ENCODE measurements at regions not wholly inside any gene's neighbourhood (a gene's known extent, or its start where the extent isn't known, plus 50 kb on each side); places are given as distances from the start of the nearest gene placed in this dataset.

GRCh38 chr10:90443342-90443741, 414.5 kb downstream of the HTR7 start:
- H3K27me3 ChIP-seq (ENCODE audit: control insufficient read depth, insufficient read depth, low read length) = no peaks in the 10 kb centered on the region
- no CpG with 5 or more reads among the region's 3 CpGs for WGBS (ENCODE audit: insufficient coverage, insufficient read length)
- no peaks in the 10 kb centered on the region for H3K4me1 ChIP-seq (ENCODE audit: control insufficient read depth, insufficient read depth, low read length)
- H3K4me3 ChIP-seq (ENCODE audit: low read length) = no peak overlapping the region
- H3K27ac ChIP-seq (ENCODE audit: low read length) = no peak overlapping the region
- no peaks in the 10 kb centered on the region for H3K36me3 ChIP-seq (ENCODE audit: control insufficient read depth, insufficient read depth, low read length)
- DNase-seq (ENCODE audit: low read depth, low spot score) = no peak
- no peaks in the 10 kb centered on the region for H3K9me3 ChIP-seq (ENCODE audit: control insufficient read depth, insufficient read depth, low read length)

GRCh38 chr10:90447831-90448230, 410.0 kb downstream of the HTR7 start:
- no CpG with 5 or more reads among the region's 3 CpGs for WGBS (ENCODE audit: insufficient coverage, insufficient read length)
- no peaks in the 10 kb centered on the region for H3K36me3 ChIP-seq (ENCODE audit: control insufficient read depth, insufficient read depth, low read length)
- no peaks in the 10 kb centered on the region for H3K9me3 ChIP-seq (ENCODE audit: control insufficient read depth, insufficient read depth, low read length)
- H3K4me3 ChIP-seq (ENCODE audit: low read length) = no peak overlapping the region
- no peak overlapping the region for H3K27ac ChIP-seq (ENCODE audit: low read length)
- no peaks in the 10 kb centered on the region for H3K4me1 ChIP-seq (ENCODE audit: control insufficient read depth, insufficient read depth, low read length)
- no peak for DNase-seq (ENCODE audit: low read depth, low spot score)
- H3K27me3 ChIP-seq (ENCODE audit: control insufficient read depth, insufficient read depth, low read length) = no peaks in the 10 kb centered on the region

- Histone ChIP-seq H3K27me3 (ENCODE audit: control insufficient read depth, insufficient read depth, low read length) (no peaks in the 10 kb centered on the region; the same call in 1 of the 2 replicates), H3K36me3 (ENCODE audit: control insufficient read depth, insufficient read depth, low read length) (no peaks in the 10 kb centered on the region), H3K9me3 (ENCODE audit: control insufficient read depth, insufficient read depth, low read length) (no peaks in the 10 kb centered on the region), H3K4me3 (ENCODE audit: low read length) (no peak overlapping the region), H3K27ac (ENCODE audit: low read length) (no peak overlapping the region), H3K4me1 (ENCODE audit: control insufficient read depth, insufficient read depth, low read length) (no peaks in the 10 kb centered on the region)
- DNase-seq (ENCODE audit: low read depth, low spot score) = no peak
Measured at GRCh38 chr10:90450797-90451196, 407.0 kb downstream of the HTR7 start.

GRCh38 chr10:90451283-90451682, 406.6 kb downstream of the HTR7 start:
- Histone ChIP-seq H3K4me1 (ENCODE audit: control insufficient read depth, insufficient read depth, low read length) (no peaks in the 10 kb centered on the region), H3K36me3 (ENCODE audit: control insufficient read depth, insufficient read depth, low read length) (no peaks in the 10 kb centered on the region), H3K27ac (ENCODE audit: low read length) (no peak overlapping the region), H3K4me3 (ENCODE audit: low read length) (no peak overlapping the region), H3K9me3 (ENCODE audit: control insufficient read depth, insufficient read depth, low read length) (no peaks in the 10 kb centered on the region), H3K27me3 (ENCODE audit: control insufficient read depth, insufficient read depth, low read length) (no peaks in the 10 kb centered on the region; the same call in 1 of the 2 replicates)
- no peak for DNase-seq (ENCODE audit: low read depth, low spot score)
- WGBS (ENCODE audit: insufficient coverage, insufficient read length) = no CpG with 5 or more reads among the region's 1 CpG

GRCh38 chr10:90458054-90458453, 399.8 kb downstream of the HTR7 start:
- H3K36me3 ChIP-seq (ENCODE audit: control insufficient read depth, insufficient read depth, low read length) = no peaks in the 10 kb centered on the region
- H3K4me3 ChIP-seq (ENCODE audit: low read length) = no peak overlapping the region
- H3K9me3 ChIP-seq (ENCODE audit: control insufficient read depth, insufficient read depth, low read length) = no peaks in the 10 kb centered on the region
- no peaks in the 10 kb centered on the region for H3K4me1 ChIP-seq (ENCODE audit: control insufficient read depth, insufficient read depth, low read length)
- no peaks in the 10 kb centered on the region; the same call in 1 of the 2 replicates for H3K27me3 ChIP-seq (ENCODE audit: control insufficient read depth, insufficient read depth, low read length)
- no peak for DNase-seq (ENCODE audit: low read depth, low spot score)
- H3K27ac ChIP-seq (ENCODE audit: low read length) = no peak overlapping the region
- no CpG with 5 or more reads among the region's 1 CpG for WGBS (ENCODE audit: insufficient coverage, insufficient read length)

- no peaks in the 10 kb centered on the region for H3K36me3 ChIP-seq (ENCODE audit: control insufficient read depth, insufficient read depth, low read length)
- DNase-seq (ENCODE audit: low read depth, low spot score) = no peak
- WGBS (ENCODE audit: insufficient coverage, insufficient read length) = no CpG with 5 or more reads among the region's 1 CpG
Measured at GRCh38 chr10:90458571-90458970, 399.3 kb downstream of the HTR7 start.

GRCh38 chr10:90461437-90462155, 396.2 kb downstream of the HTR7 start:
- H3K4me1 ChIP-seq (ENCODE audit: control insufficient read depth, insufficient read depth, low read length) = no peaks in the 10 kb centered on the region
- WGBS (ENCODE audit: insufficient coverage, insufficient read length) = no CpG with 5 or more reads among the region's 4 CpGs

More at GRCh38 chr10:90458571-90458970, 399.3 kb downstream of the HTR7 start:
- no peak overlapping the region for H3K4me3 ChIP-seq (ENCODE audit: low read length)
- H3K4me1 ChIP-seq (ENCODE audit: control insufficient read depth, insufficient read depth, low read length) = no peaks in the 10 kb centered on the region
- H3K27me3 ChIP-seq (ENCODE audit: control insufficient read depth, insufficient read depth, low read length) = no peaks in the 10 kb centered on the region
- H3K9me3 ChIP-seq (ENCODE audit: control insufficient read depth, insufficient read depth, low read length) = no peaks in the 10 kb centered on the region
- H3K27ac ChIP-seq (ENCODE audit: low read length) = no peak overlapping the region

GRCh38 chr10:90462749-90463470, 394.9 kb downstream of the HTR7 start:
- Histone ChIP-seq H3K9me3 (ENCODE audit: control insufficient read depth, insufficient read depth, low read length) (no peaks in the 10 kb centered on the region), H3K27ac (ENCODE audit: low read length) (no peak overlapping the region), H3K36me3 (ENCODE audit: control insufficient read depth, insufficient read depth, low read length) (no peaks in the 10 kb centered on the region), H3K27me3 (ENCODE audit: control insufficient read depth, insufficient read depth, low read length) (no peaks in the 10 kb centered on the region), H3K4me1 (ENCODE audit: control insufficient read depth, insufficient read depth, low read length) (no peaks in the 10 kb centered on the region), H3K4me3 (ENCODE audit: low read length) (no peak overlapping the region)
- no peak for DNase-seq (ENCODE audit: low read depth, low spot score)
- no CpG with 5 or more reads among the region's 2 CpGs for WGBS (ENCODE audit: insufficient coverage, insufficient read length)

More at GRCh38 chr10:90461437-90462155, 396.2 kb downstream of the HTR7 start:
- H3K4me3 ChIP-seq (ENCODE audit: low read length) = no peak overlapping the region
- H3K9me3 ChIP-seq (ENCODE audit: control insufficient read depth, insufficient read depth, low read length) = no peaks in the 10 kb centered on the region
- no peak overlapping the region for H3K27ac ChIP-seq (ENCODE audit: low read length)
- H3K27me3 ChIP-seq (ENCODE audit: control insufficient read depth, insufficient read depth, low read length) = no peaks in the 10 kb centered on the region
- no peak for DNase-seq (ENCODE audit: low read depth, low spot score)
- no peaks in the 10 kb centered on the region for H3K36me3 ChIP-seq (ENCODE audit: control insufficient read depth, insufficient read depth, low read length)

- DNase-seq (ENCODE audit: low read depth, low spot score) = no peak
- no peaks in the 10 kb centered on the region for H3K9me3 ChIP-seq (ENCODE audit: control insufficient read depth, insufficient read depth, low read length)
- no peak overlapping the region for H3K4me3 ChIP-seq (ENCODE audit: low read length)
- no peak overlapping the region for H3K27ac ChIP-seq (ENCODE audit: low read length)
- H3K4me1 ChIP-seq (ENCODE audit: control insufficient read depth, insufficient read depth, low read length) = no peaks in the 10 kb centered on the region
- no peaks in the 10 kb centered on the region for H3K27me3 ChIP-seq (ENCODE audit: control insufficient read depth, insufficient read depth, low read length)
- WGBS (ENCODE audit: insufficient coverage, insufficient read length) = no CpG with 5 or more reads among the region's 1 CpG
- H3K36me3 ChIP-seq (ENCODE audit: control insufficient read depth, insufficient read depth, low read length) = no peaks in the 10 kb centered on the region
Measured at GRCh38 chr10:90464329-90464728, 393.5 kb downstream of the HTR7 start.

- Histone ChIP-seq H3K4me1 (ENCODE audit: control insufficient read depth, insufficient read depth, low read length) (no peaks in the 10 kb centered on the region; the same call in 1 of the 2 replicates), H3K9me3 (ENCODE audit: control insufficient read depth, insufficient read depth, low read length) (no peaks in the 10 kb centered on the region), H3K27me3 (ENCODE audit: control insufficient read depth, insufficient read depth, low read length) (no peaks in the 10 kb centered on the region), H3K36me3 (ENCODE audit: control insufficient read depth, insufficient read depth, low read length) (no peaks in the 10 kb centered on the region), H3K27ac (ENCODE audit: low read length) (no peak overlapping the region), H3K4me3 (ENCODE audit: low read length) (no peak overlapping the region)
- DNase-seq (ENCODE audit: low read depth, low spot score) = no peak
- no CpG with 5 or more reads among the region's 1 CpG for WGBS (ENCODE audit: insufficient coverage, insufficient read length)
Measured at GRCh38 chr10:90470966-90471365, 386.9 kb downstream of the HTR7 start.
